ENCODE measurements at regions not wholly inside any gene's neighbourhood (a gene's known extent, or its start where the extent isn't known, plus 50 kb on each side); places are given as distances from the start of the nearest gene placed in this dataset.

GRCh38 chr12:72095025-72095424, 156.4 kb downstream of the TPH2 start:
- no peak for DNase-seq (ENCODE audit: low read depth)
- H3K4me3 ChIP-seq (ENCODE audit: low read depth, low read length), result no peak overlapping the region
- TF ChIP-seq CTCF (conservative IDR thresholded peaks at IDR 0.05; ENCODE audit: low read depth, low read length), result no peak

- H3K4me3 ChIP-seq (ENCODE audit: low read depth, low read length), result no peak overlapping the region
- no peak for DNase-seq (ENCODE audit: low read depth)
- no peak for TF ChIP-seq CTCF (conservative IDR thresholded peaks at IDR 0.05; ENCODE audit: low read depth, low read length)
Measured at GRCh38 chr12:72098622-72099021, 160.0 kb downstream of the TPH2 start.

- no peak for DNase-seq (ENCODE audit: low read depth)
- H3K4me3 ChIP-seq (ENCODE audit: low read depth, low read length), result no peak overlapping the region
- no peak for TF ChIP-seq CTCF (conservative IDR thresholded peaks at IDR 0.05; ENCODE audit: low read depth, low read length)
Measured at GRCh38 chr12:72100854-72101253, 162.2 kb downstream of the TPH2 start.

GRCh38 chr12:72102150-72102549, 163.5 kb downstream of the TPH2 start:
- DNase-seq (ENCODE audit: low read depth), result no peak
- no peak for TF ChIP-seq CTCF (conservative IDR thresholded peaks at IDR 0.05; ENCODE audit: low read depth, low read length)
- no peak overlapping the region for H3K4me3 ChIP-seq (ENCODE audit: low read depth, low read length)

- no peak for TF ChIP-seq CTCF (conservative IDR thresholded peaks at IDR 0.05; ENCODE audit: low read depth, low read length)
- H3K4me3 ChIP-seq (ENCODE audit: low read depth, low read length), result no peak overlapping the region
- DNase-seq (ENCODE audit: low read depth), result no peak
Measured at GRCh38 chr12:72105849-72106248, 166.3 kb upstream of the TRHDE start.

- DNase-seq (ENCODE audit: low read depth), result no peak
- TF ChIP-seq CTCF (conservative IDR thresholded peaks at IDR 0.05; ENCODE audit: low read depth, low read length), result no peak
- H3K4me3 ChIP-seq (ENCODE audit: low read depth, low read length), result no peak overlapping the region
Measured at GRCh38 chr12:72110937-72111650, 161.1 kb upstream of the TRHDE start.

- H3K4me3 ChIP-seq (ENCODE audit: low read depth, low read length), result no peak overlapping the region
- DNase-seq (ENCODE audit: low read depth), result no peak
- no peak for TF ChIP-seq CTCF (conservative IDR thresholded peaks at IDR 0.05; ENCODE audit: low read depth, low read length)
Measured at GRCh38 chr12:72111706-72112105, 160.5 kb upstream of the TRHDE start.

Measured in choroid plexus epithelial cell (primary cell).